Testis (tissue), 2 donors: ENCODE measurements at regions not wholly inside any gene's neighbourhood (a gene's known extent, or its start where the extent isn't known, plus 50 kb on each side); places are given as distances from the start of the nearest gene placed in this dataset.

ENCODE experiments used
- DNase-seq: peaks from one replicate; pipeline ENCODE4 v3.0.0-alpha.2; 2019
- H3K27ac ChIP-seq, 2 donors: fragments of 200-600 bp; sonication (generic); one replicate each; pipeline ENCODE4 v1.5.1; 2019
- H3K27me3 ChIP-seq: fragments of 200-600 bp; sonication (generic); one replicate; pipeline ENCODE4 v1.5.1; 2019
- H3K36me3 ChIP-seq: fragments of 200-600 bp; sonication (generic); one replicate; pipeline ENCODE4 v1.5.1; 2017; ENCODE audit warnings: low read depth; ENCODE audit errors: missing control alignments
- H3K4me1 ChIP-seq: fragments of 200-600 bp; sonication (generic); one replicate; pipeline ENCODE4 v1.5.1; 2019
- H3K4me3 ChIP-seq, 2 donors: fragments of 200-600 bp; sonication (generic); one replicate each; pipeline ENCODE4 v1.5.1; 2017 to 2019
- H3K9me3 ChIP-seq: fragments of 200-600 bp; sonication (generic); one replicate; pipeline ENCODE4 v1.5.1; 2017
- POLR2A ChIP-seq: fragments of 450-650 bp; IDR thresholded peaks from one replicate; pipeline ENCODE4 v1.6.1; 2017; ENCODE audit warnings: antibody characterized with exemption, mild to moderate bottlenecking, moderate library complexity
- WGBS, 2 donors: methylation state at CpG; one replicate each; pipeline ENCODE4 v1.1.5; 2018; 5-methylcytosine and 5-hydroxymethylcytosine counted together
- intact Hi-C: fragments of 100-400 bp; cut with DNase I; formaldehyde crosslinking; loops from one replicate; pipeline ENCODE4 v1.15.1; 2023; ENCODE audit warnings: low total_unique reads
- TF ChIP-seq, protein P1 (sequence below), 3 experiments: fragments of 450-650 bp in 2 of 3; fragments of 200-600 bp in 1 of 3; sonication (generic) in 1 of 3; IDR thresholded peaks; one replicate each; pipeline ENCODE4 v1.5.1; 2016 to 2019; ENCODE audit warnings: antibody characterized with exemption in 3 of 3, mild to moderate bottlenecking in 2 of 3, moderate library complexity in 1 of 3

DNA sequence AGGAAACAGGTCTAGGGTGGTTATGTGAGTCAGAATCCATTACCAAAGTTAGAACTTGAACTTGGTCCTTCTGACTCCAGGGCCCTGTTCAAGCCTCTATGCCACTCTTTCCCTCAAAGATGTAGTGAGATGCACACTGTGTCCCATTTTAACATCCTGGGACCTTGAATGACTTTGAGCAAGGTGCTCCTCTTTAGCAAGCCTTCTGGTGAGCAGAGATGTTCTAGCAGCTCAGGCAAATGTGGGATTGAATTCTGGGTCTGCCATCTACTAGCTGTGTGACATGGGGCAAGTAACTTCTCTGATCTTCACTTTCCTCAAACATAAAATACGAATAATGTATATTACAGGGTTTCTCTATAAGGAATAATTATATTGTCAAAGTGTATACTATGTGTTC, 294.0 kb upstream of the CXCR4 start:
- Histone ChIP-seq H3K27ac (no peak overlapping the region), H3K9me3 (no peaks in the 10 kb centered on the region), H3K4me3 (no peak overlapping the region), H3K36me3 (no peaks in the 10 kb centered on the region), H3K27me3 (no peaks in the 10 kb centered on the region), H3K4me1 (no peaks in the 10 kb centered on the region)
- WGBS, 2 donors = 31 to 91% methylated on average over 1 of the region's 1 CpG
- intact Hi-C loops = no loop called here
- no peak for DNase-seq
- no peak for TF ChIP-seq POLR2A

DNA sequence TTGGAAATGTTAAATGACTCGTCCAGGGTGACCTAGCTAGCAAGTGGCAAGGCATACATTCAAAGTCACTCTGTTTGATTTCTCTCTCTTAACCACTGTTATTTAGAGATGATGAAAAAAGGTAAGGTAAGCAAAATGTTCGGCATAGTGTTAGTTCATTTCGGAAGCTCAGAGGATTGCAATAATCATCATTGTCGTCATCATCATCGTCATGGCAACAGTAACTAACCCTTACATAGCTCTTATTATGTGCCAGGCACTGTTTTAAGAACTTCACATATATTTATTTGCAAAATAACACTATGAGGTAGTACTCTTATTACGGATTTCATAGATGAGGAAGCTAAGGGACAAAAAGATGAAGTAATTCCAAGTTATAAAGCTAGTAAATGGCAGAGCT, 292.7 kb upstream of the CXCR4 start:
- H3K27me3 ChIP-seq = no peaks in the 10 kb centered on the region
- H3K4me3 ChIP-seq = no peak overlapping the region
- intact Hi-C loops = no loop called here
- TF ChIP-seq POLR2A = no peak
- TF ChIP-seq, protein P1, sequence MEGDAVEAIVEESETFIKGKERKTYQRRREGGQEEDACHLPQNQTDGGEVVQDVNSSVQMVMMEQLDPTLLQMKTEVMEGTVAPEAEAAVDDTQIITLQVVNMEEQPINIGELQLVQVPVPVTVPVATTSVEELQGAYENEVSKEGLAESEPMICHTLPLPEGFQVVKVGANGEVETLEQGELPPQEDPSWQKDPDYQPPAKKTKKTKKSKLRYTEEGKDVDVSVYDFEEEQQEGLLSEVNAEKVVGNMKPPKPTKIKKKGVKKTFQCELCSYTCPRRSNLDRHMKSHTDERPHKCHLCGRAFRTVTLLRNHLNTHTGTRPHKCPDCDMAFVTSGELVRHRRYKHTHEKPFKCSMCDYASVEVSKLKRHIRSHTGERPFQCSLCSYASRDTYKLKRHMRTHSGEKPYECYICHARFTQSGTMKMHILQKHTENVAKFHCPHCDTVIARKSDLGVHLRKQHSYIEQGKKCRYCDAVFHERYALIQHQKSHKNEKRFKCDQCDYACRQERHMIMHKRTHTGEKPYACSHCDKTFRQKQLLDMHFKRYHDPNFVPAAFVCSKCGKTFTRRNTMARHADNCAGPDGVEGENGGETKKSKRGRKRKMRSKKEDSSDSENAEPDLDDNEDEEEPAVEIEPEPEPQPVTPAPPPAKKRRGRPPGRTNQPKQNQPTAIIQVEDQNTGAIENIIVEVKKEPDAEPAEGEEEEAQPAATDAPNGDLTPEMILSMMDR (IDR thresholded peaks at IDR 0.05) = no peak
- no peaks in the 10 kb centered on the region for H3K9me3 ChIP-seq
- 87 to 90% methylated on average over 6 of the region's 6 CpGs for WGBS, 2 donors
- no peaks in the 10 kb centered on the region for H3K36me3 ChIP-seq
- H3K27ac ChIP-seq = no peak overlapping the region
- DNase-seq = no peak
- H3K4me1 ChIP-seq = no peaks in the 10 kb centered on the region

DNA sequence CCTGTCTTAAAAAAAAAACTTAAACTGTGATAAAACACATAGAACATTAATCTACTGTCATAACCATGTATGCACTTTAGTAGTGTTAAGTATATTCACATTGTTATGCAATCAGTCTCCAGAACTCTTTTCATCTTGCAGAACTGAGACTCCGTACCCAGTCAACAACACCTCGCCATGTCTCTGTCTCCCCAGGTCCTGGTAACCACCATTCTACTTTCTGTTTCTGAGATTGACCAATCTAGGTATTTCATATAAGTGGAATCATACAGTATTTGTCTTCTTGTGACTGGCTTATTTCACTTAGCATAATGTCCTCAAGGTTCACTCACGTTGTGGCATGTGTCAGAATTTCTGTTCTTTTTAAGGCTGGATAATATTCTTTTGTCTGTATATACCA, 290.8 kb upstream of the CXCR4 start:
- DNase-seq = no peak
- WGBS, 2 donors = 84 to 88% methylated on average over 3 of the region's 3 CpGs

DNA sequence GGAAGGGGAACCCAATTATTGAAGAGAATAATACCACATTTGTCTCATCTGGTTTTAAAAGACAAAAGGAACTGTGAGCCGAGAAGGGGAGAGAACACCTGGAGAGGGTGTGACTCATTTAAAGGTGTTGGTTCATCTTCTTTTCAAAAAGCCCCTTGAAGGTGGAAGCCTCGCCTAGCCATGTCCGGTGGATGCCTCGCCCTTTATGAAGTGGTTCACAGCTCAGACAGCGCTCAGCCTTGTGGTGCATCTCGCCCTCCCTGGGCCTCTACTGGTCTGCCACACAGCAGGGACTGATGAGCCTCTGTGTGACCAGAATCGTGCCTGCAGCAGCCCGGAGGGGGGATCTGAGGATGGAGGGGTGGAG, 290.0 kb upstream of the CXCR4 start:
- H3K36me3 ChIP-seq = no peaks in the 10 kb centered on the region
- 75 to 83% methylated on average over 8 of the region's 8 CpGs for WGBS, 2 donors
- H3K9me3 ChIP-seq = no peaks in the 10 kb centered on the region
- H3K27ac ChIP-seq = no peak overlapping the region
- DNase-seq = no peak
- no peak for TF ChIP-seq POLR2A
- TF ChIP-seq, protein P1 (IDR thresholded peaks at IDR 0.05) = no peak
- intact Hi-C loops = no loop called here
- H3K27me3 ChIP-seq = no peaks in the 10 kb centered on the region
- no peak overlapping the region for H3K4me3 ChIP-seq
- no peaks in the 10 kb centered on the region for H3K4me1 ChIP-seq

More for the DNA sequence above, 290.8 kb upstream of the CXCR4 start:
- TF ChIP-seq, protein P1 (IDR thresholded peaks at IDR 0.05) = no peak
- TF ChIP-seq POLR2A = no peak
- Histone ChIP-seq H3K27ac (no peak overlapping the region), H3K4me1 (no peaks in the 10 kb centered on the region), H3K9me3 (no peaks in the 10 kb centered on the region), H3K36me3 (no peaks in the 10 kb centered on the region), H3K27me3 (no peaks in the 10 kb centered on the region), H3K4me3 (no peak overlapping the region)
- intact Hi-C loops = no loop called here

DNA sequence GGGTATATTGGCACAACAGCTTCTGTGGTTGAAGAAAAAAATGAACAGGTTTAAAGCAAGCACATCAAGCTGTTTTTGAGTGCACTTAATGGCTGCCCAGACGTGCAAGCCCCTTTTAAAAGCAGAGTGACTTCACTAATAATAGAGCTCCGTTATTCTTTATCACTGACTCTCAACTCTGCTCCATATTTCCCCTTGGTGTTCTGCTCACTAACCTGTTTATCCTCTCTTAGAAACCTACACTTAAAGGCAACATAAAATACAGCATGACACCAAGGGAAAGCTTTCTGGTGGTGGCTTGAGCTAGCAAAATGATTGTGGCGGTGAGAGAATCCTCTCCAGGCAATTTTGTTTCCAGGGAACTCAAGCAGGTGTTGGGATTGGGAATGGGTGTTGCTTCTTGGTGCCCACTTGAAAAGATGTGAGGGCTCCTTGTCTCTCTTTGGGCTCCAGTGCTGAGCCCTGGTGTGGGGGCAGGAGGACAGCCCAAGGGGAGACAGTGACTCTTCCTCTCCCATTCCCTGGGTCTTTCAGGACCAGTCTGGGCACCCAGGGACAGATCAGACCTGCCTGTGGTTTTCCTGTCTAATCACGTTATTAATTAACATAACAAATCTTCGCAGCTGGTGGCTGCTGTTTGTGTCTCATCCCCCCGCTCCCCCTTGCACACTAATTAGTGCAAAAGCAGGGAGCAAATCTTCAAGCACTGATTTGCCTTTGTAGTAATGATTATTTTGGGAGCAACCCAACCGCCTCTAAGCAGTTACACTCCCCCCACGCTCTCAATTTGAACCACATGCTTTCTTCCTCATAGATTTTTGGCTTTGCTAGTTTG, 289.4 kb upstream of the CXCR4 start:
- intact Hi-C loops = no loop called here
- TF ChIP-seq POLR2A = no peak
- TF ChIP-seq, protein P1 (IDR thresholded peaks at IDR 0.05) = no peak
- H3K9me3 ChIP-seq = no peaks in the 10 kb centered on the region
- no peak overlapping the region for H3K27ac ChIP-seq
- H3K36me3 ChIP-seq = no peaks in the 10 kb centered on the region
- H3K4me3 ChIP-seq = no peak overlapping the region
- no peaks in the 10 kb centered on the region for H3K27me3 ChIP-seq
- 47% methylated on average over 8 of the region's 8 CpGs for WGBS, 2 donors
- H3K4me1 ChIP-seq = no peaks in the 10 kb centered on the region
- DNase-seq = no peak
